GM21390 (cell line): ENCODE measurements at regions not wholly inside any gene's neighbourhood (a gene's known extent, or its start where the extent isn't known, plus 50 kb on each side); places are given as distances from the start of the nearest gene placed in this dataset.

Source experiments
- ATAC-seq: cut with Tn5 transposase; IDR thresholded peaks from one replicate; pipeline ENCODE4 v1.9.1; 2021; ENCODE audit not compliant: unreplicated experiment

DNA sequence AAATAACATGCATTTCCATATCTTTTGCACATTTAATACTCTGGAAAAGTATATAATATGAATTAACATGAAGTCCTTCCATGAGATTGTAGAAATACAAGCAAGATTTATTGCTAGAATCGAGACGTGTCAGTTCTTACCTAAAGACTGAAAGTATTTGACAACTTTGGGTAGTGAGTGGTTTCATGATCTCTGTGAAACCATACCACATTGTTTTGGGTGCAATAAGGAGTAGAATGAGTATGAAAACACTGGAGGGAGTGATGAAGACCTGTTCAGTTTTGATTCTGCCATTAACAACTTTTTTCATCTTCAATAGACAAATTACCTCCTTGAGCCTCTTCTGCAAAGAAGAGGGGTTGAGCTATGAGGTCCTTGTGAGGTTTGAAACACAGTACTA lies 133.7 kb downstream of the NUDT12 start:
- peak; percentile 74 for ATAC-seq

DNA sequence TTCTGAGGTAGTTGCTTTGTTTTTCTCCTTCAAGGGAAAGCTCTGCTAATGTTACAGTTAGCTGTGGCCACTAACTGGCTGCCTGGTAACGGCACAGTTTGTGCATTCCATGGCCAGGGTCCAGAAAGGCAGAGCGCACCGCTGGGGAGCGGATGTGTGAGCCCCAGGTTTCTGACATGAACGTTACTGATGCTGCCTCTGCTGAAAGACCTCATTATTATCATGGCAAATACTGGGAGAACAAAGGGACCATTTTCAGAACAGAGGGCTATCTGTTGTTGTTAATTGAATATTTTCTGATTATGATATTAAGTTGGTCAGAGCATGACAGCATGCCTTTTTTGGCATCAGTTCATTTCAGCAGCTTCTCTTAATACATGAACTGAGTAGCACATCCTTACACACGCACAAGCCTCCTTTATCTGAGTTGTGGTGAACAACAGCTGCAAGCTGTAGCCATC lies 134.1 kb downstream of the NUDT12 start:
- peak; percentile 39 for ATAC-seq

DNA sequence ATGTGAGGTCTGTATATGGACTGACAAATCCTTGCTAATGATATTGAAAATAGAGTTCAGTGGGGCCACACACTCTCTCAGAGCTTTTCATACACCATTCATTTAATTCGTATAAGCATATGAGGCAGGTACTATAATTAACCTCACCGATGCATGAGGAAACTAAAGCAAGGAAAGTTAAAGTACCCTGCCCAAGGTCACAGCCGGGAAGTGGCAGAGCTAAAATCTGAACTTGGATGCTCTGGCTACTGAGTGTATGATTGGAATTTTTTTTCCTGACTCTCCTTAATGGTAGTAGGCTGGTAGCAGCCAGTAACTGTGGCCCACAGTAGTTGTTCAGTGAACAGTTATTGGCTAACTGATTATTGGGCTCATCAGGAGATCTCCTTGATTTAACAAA lies 135.3 kb downstream of the NUDT12 start:
- no peak for ATAC-seq

DNA sequence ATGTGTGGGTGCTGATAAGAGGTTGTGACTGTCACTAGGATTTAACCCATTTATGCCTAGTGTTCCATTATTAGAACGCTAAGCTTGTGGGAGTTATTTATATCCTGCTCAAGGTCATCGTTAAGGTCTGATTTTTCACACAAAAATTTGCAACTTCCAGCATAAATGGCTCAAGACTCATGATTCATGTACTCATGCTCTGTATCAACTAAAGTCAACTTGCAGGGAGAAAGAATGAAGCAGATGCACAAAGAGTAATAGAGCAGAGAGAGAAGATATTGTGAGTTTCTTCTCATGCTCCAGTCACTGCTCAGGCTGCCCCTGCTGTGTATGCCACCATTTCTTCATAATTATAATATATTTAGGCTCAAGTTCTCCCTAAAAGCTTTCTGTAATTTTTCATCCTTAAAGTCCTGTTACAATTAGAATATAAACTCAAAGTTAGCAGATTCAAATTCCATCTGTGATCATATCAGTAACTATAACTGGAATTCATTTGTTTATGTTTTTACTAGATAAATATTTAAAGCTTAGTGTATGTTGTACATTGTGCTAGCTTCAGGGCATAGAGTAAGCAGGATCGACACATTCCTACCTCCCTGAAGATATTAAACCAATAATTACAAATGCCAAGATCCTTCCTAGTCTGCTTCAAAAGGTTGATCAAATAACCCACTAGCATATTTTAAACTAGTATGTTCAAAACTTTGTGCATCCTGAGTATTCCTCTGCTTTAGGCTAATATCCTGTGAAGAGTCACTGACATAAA lies 136.7 kb downstream of the NUDT12 start:
- ATAC-seq: no peak

DNA sequence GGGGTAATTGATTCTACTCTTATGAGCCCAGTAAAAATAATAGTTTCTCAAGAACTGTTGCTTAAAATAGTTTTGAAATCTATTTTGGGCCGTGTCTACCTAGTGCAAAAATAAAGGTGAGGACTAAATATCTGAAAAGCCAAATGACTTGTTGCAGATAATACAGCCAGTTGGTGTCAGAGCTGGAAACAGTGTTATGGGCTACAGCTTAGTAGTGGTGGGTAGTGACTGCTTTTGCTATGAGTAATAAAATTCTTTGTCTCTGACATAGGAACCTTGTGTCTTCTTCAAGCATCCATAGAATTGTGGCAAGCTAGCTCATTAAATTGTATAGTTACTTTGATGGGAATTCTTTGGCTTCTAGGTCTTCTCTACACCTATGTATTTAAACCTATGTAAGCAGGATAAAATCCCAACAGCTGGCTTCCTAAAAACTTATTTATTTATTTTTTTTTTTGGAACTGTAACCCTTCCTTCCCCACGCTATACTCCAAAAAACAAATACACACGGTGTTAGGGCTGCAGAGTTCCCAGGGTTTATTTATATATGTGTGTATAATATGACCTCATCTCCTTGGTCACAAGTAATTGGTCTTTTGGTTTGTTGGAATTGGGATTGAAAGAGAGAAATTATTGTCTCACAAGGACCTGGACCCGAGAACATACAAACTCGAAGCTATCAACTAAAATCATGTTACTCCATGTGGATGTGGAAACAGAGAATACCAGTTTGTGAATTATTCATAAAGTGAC lies 138.0 kb downstream of the NUDT12 start:
- no peak for ATAC-seq

DNA sequence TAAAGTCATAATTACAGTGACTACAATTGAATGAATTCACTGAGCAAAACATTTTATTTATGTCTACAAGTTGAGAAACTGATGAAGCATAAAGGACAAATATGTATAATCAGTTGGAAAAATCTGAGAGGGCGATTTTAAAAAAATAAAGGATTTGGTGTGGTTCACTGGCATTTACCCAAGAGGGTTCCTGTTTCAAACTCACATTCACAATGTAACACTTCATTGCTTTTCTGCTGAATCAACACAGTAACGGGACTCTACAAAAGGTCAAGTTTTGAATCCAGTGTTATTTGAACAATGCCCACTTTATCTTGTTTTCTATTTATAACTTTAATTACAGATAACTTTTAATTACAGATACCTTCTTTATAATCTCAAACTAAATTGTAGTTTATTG lies 138.6 kb downstream of the NUDT12 start:
- ATAC-seq: no peak

DNA sequence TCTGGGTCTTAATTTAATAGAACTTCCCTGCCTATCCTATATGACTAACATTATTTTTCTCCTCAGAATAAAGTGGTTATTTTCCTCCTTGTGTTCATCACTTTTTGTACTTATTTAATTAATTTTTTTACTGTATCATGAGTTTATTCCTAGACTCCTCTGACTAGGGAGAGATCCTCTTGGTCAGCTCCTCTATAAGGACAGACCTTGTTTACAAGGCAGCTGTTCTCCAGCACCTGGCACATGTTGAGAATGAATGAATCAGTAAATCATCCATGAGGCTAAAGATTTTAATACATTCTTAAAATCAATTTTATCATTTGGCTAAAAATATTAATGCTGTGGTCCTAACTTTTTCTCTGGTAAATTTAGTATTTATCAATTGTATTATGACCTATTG lies 139.8 kb downstream of the NUDT12 start:
- no peak for ATAC-seq

DNA sequence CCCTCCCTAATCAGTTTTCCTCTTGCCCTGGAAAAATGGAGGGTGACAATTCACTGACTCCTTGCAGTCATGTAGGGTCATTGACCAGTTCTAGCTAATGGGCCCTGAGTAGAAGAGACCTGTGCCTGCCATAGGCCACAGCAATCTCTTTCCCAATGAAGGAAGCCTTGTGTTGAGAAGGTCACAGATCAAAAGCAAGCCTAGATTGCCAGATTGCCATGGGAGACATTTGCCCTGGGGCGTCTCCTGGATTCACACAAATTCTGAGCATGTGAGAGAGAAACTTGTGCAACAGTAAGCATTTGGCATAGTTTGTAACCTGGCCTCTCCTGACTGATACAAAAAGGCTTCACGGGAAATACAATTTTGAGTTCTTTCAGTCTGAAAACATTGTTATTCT lies 148.0 kb downstream of the NUDT12 start:
- no peak for ATAC-seq

DNA sequence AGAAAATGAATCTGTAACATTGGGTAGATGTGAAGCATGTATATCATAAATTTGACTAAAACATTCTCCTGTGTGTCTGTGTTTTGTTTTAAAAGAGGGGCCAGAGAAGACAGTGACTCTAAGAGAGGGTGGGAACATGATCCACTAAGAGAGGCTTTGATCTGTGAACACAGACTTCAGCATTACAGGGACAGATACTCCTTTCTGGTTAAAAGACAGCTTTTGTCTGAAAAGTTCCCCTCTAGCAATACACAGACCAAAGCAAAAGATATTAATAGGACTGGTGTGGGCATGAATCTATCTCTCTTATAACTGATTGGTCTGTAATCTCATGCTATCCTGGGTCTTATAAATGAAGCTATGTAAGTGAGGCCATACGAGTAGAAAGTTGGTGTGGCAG lies 150.9 kb downstream of the NUDT12 start:
- ATAC-seq: no peak

DNA sequence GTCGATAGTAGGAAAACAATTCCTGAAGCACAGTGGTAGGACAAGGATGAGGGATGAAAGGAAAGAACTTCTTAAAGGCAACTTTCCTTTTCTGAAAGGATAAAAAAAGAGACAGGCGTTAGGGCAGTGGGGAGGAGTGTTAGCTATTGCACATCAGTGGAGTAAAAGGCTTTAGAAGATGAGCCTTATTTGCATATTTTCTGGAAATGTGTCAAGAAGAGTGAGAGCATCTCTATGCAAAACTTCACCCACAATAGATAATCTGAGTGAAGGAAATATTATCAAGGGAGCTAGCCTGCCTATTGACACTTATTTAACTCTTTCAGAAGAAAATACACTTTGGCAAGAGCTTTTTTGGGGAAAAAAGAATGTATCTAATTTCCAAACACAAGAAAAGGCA lies 151.6 kb downstream of the MACIR start:
- peak; percentile 95 for ATAC-seq

DNA sequence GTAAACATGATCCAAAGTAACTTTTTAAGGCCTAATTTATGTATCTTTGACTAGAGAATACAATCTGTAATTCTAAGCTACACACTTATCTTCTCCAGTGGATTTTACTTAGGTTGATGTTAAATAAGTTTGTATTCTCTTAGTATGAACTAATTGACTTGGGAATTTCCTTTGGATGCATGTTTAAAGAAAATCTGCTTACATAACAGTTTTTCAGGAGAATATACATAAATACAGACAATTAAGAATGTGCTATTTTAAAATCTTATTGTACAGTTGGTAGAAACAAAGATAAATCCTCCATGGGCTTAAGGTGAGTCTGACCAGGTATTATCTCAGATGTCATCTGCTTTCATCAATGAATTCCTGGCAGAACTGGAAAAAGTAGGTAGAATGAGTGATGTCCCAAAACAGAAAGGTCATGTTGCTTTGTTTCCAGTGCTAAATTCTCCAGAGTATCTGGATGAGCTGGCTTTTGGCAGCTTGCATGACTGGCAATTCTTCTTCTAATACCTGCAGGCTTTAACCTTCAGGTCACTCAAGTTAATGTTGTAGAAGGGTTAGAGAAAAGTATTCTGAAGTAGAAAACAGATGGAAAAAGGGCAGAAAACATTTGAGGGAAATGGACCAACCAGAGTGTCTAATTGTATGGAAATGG lies 150.6 kb downstream of the MACIR start:
- ATAC-seq: no peak

DNA sequence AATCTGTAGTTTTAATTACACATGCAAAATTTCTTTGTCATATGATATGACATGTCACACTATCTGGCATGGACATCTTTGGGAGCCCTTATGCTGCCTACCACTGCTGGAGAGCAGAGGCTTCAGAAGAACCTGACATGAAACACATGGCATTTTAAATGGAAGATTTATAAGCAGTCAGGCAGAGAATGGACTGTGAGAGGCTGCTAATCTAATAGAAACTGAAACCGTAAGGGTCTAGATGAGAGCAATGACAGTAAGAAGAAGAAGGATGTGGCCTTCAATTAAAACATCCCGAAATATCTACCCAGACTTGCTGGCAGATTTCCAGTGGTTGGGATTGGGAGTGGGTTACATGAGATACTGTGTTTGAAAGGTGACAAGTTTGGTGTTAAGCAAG lies 149.8 kb downstream of the MACIR start:
- peak; percentile 43 for ATAC-seq

DNA sequence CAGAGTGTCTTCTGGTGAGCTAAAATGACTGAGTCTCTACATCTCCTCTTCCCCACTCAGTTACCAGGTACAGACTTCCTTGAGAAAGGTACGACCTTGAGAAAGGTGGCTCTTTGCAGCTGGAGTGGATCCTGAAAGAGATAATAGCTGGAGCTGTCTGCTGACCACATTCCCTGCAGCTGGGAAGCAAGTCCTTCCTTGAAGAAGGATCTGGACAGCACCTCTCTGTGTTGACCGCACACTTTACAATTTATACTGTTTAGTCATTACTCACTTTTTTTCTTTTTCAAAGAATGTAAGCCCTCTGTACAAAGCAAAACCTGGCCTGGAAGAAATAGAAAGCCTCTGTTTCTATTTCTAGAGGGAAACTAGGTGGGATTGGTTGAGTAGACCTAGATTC lies 148.8 kb downstream of the MACIR start:
- ATAC-seq: no peak

DNA sequence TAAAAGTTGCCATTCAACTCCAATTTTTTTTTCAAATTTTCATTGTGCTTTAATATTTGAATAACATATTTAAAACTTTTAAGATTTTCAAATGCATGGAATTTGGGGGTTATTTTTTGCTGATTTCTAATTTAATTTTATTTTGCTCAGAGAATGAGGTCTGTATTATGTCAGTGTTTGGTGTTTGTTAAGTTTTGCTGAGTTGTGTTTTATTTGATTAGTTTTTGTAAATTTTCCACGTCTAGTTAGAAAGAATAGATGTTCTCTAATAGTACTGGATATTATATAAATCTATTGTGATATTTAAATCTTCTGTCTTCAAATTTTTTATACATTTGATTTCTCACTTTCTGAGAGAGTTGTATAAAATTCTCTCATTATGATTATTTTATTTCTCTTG lies 145.9 kb downstream of the MACIR start:
- no peak for ATAC-seq

DNA sequence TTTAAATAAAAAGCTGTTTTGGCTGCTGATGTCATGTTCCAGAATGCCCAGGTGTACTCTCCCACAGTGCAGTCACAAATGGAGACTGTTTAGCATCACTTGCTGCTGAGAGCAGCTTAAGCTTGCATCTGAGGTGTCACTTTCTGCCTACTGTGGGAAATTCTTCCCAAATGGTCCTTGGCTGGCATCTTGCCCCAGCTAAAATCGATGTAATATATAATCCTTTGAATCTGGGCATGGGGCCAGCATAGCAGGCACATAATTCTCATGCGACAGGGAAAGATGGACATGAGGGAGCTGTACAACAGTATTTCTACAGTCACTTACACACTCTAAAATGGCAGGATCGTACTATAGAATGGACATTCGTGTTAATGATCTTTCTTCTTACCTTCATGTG lies 144.3 kb downstream of the MACIR start:
- no peak for ATAC-seq

DNA sequence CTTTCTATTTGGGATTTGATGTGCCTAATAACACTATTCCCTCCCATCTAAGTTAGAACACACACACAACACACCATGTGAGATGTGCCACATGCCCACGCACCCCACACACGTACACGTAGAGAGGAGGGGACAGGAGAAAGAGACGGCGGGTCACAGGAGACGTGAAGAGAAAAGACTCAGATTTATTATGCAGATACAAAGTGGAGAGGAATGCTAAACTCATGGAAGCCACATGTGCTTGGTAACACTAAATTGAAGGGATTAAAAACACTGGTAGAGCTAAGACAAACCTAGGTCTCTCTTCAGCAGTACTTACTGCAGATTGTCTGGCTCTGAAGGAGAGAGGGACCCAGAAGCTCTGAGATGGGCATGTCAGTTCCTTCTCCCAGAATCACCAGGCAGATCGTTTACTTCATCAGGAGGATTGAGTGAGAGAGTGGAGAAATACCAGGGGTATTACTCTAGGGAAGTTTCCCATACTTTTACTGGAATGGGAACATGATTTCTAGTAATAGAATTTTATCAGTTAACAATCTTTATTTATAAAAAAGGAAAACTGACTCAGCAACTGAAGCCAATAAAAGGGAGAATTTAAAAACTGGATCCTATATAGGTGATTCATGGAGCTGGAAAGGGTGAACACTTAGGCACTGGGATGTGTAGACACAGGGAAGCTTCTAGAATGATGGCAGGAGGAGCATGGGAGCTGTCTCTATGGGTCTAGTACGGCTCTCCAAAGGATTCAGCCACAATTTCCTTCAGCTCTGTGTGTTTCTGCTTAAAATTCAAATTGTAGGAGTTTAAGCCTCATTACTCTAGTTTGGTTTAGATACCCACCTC lies 139.4 kb downstream of the MACIR start:
- no peak for ATAC-seq

DNA sequence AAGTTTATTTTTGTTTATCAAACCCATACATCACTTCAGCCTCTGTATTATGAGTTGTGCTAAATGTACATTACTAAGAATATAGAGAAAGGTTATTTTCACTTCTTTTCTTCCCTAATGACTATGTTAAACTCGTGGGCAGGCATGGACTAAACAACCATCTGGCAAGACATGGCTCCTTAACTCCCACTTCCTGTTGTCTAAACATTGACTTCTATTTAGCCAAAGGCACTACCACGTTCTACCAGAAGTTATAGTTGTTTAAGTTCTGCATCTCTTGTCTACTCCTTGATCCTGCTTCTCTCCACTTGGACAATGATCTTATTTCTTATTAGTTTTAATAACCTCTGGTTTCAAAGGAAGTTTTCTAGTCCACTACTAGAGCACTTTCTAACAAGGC lies 136.1 kb downstream of the MACIR start:
- ATAC-seq: no peak

DNA sequence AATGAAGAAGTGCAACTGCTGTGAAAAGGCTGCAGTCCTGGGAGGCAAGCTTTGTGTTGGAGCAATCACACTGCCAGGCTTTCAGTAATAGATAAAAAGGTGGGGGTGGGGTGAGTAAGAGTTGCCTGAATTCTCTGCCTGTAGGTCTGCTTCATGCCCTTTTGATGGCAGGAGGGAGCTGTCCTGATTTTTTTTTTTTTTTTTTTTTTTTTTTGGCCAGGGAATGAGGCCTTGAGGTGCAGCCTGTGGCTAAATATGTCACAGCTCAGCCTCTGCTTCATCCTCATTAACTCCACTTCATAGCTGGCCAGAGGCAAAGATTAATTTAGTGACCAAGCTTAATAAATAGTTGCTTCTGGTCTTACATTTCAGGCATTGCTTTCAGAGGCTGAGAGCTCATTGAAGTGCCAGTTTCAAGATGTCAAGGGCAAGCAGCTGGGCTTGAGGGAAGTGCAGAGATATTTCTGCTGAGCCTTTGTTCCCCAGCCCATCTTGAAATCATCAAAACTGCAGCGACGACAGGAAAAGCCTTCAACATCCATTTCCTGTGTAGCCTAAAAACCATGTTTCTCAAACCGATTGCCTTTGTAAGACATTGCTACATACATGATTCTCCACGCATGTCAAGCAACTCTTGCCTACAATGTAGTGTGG lies 134.7 kb downstream of the MACIR start:
- no peak for ATAC-seq

DNA sequence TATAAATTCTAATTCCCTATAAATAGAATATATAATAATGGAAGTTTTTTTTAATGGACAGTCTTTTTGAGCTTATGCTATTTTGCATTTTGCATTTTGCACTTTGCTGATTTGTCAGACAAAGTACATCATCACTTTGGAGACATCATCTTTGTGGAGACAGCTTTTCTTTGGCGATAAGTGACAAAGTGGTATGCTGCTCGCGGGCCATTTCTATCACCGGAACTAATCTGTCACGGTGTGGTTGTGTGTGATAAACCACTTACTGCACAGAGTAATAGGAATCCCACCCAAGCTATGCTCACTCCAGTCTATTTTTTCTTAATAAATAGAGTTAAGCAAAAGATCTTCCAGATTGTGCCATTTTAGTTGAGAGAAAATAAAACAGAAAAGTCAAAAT lies 133.1 kb downstream of the MACIR start:
- no peak for ATAC-seq

DNA sequence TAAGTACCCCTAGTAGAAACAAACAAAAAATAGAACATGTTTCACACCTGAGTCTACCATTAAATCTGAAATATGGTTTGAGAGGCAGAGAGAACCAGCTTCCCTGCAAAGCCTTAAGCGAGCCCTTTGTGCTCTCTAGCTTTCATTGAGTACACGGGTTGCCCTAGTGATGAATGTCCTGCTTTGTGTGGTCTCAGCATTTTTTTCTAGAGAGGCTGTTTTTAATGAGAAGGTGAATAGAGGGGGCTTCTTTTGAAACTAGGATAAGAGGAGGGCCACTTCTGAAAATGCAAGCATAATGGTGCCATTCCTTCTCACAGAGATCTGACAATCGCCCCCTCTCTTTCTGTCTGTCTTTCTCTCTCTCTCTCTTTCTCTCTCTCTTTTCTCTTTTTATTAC lies 131.3 kb downstream of the MACIR start:
- ATAC-seq: no peak

DNA sequence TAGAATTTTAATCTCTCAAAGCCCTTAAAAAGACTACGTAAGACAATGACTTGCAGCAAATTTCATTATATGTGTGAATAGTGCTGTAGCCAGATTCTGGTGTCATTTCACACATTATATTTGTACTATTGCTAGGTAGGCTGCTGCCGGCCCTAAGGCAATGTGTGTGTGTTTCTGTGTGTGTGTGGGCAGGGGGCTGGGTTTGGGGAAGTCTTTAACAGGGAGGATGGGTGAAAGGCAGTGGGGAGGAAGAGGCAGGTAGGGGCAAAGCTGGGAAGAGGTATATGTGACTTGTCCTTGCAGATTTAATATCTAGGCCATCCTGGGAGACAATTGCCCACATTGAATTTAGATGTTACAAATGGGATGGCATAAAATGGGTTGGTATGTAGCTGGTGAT lies 130.8 kb downstream of the MACIR start:
- no peak for ATAC-seq
